Limb (tissue), 2 donors: ENCODE measurements at regions not wholly inside any gene's neighbourhood (a gene's known extent, or its start where the extent isn't known, plus 50 kb on each side); places are given as distances from the start of the nearest gene placed in this dataset.
A peak's percentile ranks its signal among the peaks of the same experiment; 100 is the strongest.
"Not testable (repeated sequence)": the region's sequence is repeated elsewhere in the genome, so short reads cannot be mapped to it uniquely, and the experiment has no call there.

Source experiments
- DNase-seq, 2 donors: peaks; one replicate each; pipeline ENCODE4 v3.0.0-alpha.2; 2016; ENCODE audit errors: extremely low spot score in 2 of 2

DNA sequence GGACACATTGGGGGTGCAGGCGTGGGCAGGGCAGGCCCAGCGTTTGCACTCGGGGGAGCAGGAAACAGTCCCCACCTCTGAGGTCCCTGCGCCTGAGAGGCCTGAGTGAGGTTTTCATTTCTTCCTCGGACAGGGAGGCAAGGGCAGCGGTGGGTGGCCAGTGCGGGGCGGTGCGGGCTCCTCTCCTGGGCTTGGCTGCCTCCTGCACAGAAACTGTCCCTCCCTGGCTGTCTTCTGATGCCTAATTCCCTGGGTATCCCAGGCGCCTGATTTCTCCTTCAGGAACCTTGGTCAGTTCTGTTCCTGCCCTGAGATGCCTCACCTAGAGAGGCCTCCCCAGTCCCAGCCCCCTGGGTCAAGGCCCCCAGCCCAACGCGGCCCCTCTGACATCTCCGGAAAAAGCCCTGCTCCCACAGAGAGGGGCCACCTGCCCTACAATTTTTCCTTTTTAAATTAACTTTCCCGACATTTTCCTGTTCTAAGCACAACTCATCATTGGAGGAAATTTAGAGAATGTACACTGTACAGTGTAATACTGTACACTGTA is 260.3 kb downstream of the ADGRD1 start:
- DNase-seq, result no peak

DNA sequence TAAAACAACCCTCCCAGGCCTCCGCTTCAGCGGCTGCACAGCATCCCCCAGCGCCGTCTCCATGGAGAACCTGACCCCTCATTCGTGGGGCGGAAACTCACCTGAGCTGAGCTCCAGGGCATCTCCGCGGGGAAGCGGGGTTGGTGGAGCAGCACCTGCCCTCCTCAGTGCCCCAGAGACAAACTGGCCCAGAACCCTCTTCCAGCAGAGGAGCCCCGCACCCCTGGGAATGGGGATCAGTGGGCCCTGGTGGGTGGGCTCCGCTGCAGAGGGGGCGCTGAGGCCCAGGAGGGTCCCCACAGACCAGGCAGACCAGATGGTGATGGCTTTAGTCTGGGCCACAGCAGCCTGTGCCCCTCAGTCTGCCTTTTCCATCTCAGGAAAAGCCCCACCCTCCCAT is 261.2 kb downstream of the ADGRD1 start:
- DNase-seq, result not testable (repeated sequence)

- not testable (repeated sequence) for DNase-seq
These were observed 262.9 kb downstream of the ADGRD1 start for GRCh38 chr12:131216587-131216986.

- no peak for DNase-seq
These were observed 263.4 kb downstream of the ADGRD1 start for GRCh38 chr12:131217024-131217586.

GRCh38 chr12:131218026-131218922 is 264.6 kb downstream of the ADGRD1 start:
- DNase-seq, result no peak

GRCh38 chr12:131218923-131219669 is 265.4 kb downstream of the ADGRD1 start:
- no peak for DNase-seq

- DNase-seq, result no peak
These were observed 266.1 kb downstream of the ADGRD1 start for GRCh38 chr12:131219670-131220330.

DNA sequence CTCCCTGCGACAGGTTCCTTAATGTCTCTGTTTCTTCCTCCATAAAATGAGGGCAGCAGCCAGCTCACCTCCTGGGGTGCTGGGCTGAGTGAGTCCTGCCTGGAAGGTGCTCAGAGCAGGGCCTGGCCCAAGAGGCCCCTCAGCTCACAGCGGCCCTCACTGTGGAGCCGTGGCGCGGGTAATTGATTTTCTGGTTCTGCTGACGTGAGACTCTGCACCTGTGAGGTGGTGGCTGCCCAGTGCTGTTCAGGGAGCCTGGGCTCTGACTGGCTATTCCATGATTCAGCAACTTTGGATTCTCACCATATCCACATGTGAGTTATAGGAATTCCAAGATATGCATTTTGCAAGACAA is 266.6 kb downstream of the ADGRD1 start:
- DNase-seq, result no peak

GRCh38 chr12:131221061-131221956 is 267.6 kb downstream of the ADGRD1 start:
- DNase-seq, result no peak

DNA sequence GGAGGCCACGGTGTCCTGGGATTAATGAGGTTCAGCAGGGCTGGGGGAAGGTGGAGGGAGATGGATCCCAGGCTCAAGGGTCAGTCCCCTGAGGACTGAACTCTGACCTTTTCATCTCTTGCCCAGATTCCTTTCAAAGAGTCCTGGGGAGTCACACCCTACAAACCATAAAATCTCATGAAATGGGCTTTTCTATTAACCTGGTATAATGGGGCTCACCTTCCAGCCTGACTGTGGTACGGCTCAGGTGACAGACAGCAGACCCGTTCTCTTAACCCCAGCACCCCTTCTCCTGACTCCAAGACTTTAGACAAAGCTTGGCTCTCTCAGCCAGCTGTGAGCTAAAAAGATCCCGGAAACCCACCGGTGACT is 268.2 kb downstream of the ADGRD1 start:
- DNase-seq, result no peak

DNA sequence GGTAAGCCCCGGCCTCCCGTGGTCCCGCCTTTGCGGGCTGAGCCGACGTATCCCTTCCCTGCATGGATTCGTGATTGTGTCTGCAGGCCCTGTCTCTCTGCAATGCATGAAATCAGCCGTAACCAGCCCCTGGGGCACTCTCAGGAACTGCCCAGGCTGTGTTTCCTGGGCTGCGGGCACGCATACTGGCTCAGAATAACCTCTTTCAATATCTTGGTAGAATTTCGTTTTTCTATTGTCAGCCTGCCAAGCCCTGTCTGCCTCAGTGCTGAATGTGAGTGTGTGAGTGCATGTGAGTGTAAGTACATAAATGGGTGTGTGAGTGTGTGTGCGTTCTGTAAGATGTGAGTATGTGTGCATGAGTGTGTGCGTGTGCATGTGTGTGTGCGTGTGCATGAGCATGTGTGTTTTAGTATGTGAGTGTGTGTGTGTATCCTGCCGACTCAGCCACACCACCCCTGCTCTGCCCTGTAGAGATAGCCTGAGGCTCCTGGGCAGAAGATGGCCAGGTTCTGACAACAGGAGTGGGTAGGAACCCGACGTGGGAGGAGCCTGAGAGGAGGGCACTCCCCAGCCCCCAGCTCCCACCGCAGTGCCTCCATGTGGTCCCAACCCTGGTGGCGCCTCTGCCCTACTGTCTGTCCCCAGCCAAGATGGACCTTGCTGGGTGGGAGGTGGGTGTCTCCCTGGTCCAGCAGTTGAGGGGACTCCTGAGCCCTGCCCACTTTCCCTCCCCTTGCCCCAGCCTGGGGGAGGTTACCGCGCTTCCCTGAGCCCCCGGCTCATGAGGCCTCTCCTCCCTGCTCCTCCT is 268.8 kb downstream of the ADGRD1 start:
- peak; percentile 22 to 77 for DNase-seq

GRCh38 chr12:131223171-131223761 is 269.6 kb downstream of the ADGRD1 start:
- no peak for DNase-seq

DNA sequence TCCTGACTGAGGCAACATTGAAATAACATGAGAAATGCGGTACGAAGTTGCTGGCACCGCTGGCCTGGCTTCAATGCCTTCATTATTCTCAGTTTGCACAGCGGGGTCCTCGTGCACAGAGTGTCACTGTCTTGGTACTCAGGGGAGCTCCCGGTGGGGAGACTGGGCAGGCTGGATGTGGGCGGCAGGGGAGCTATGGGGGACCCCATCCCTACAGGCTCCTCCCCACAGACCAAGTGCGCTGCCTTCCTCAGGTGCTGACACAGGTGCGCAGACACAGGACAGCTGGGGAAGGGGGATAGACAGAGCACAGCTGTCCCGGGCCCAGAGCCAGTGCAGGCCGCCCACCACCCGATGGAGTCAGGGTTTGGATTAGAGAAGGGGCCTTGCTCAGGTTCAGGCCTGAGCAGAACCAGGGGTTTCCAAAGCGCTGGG is 270.1 kb downstream of the ADGRD1 start:
- DNase-seq, result no peak

GRCh38 chr12:131224226-131225065 is 270.7 kb downstream of the ADGRD1 start:
- DNase-seq, result not testable (repeated sequence)

DNA sequence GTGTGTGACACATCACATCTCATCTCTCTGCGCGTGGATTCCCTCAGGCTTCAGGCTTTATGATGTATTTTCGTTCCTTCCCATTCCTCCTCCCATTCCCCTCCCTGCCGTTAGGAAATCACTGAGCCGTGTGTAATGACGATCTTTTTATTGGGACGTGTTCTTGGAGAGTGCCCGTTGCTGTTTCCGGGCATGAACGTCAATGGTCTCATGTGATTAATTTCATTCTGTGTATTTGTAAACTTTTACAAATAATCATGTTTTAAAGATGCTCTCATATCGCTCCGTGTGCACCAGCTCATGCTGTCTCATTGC is 271.3 kb downstream of the ADGRD1 start:
- not testable (repeated sequence) for DNase-seq

GRCh38 chr12:131226345-131227265 is 272.9 kb downstream of the ADGRD1 start:
- no peak for DNase-seq

- DNase-seq, result not testable (repeated sequence)
These were observed 273.9 kb downstream of the ADGRD1 start for GRCh38 chr12:131227641-131228040.
